ENCODE measurements at regions not wholly inside any gene's neighbourhood (a gene's known extent, or its start where the extent isn't known, plus 50 kb on each side); places are given as distances from the start of the nearest gene placed in this dataset.
"Not testable (repeated sequence)": the region's sequence is repeated elsewhere in the genome, so short reads cannot be mapped to it uniquely, and the experiment has no call there.

GRCh38 chr9:103533318-103533717, 538.2 kb downstream of the CYLC2 start:
- intact Hi-C loops (cut with DNase I) = loop anchor here (10.0 kb wide), 1 partner anchor 59 kb away; no protein-coding TSS in a partner anchor
- DNase-seq (ENCODE audit: low spot score) = no peak

DNA sequence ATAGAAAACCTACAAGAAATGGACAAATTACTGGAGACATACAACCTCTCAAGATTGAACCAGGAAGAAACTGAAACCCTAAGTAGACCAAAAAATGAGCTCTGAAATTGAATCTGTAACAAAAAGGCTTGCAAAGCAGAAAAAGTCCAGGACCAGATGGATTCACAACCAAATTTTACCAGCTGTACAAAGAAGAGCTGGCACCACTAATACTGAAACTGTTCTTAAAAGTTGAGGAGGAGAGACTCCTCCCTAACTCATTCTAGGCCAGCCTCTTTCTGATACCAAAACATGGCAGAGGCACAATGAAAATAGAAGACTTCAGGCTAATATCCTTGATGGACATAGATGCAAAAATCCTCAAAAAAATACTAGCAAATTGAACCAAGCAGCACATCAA, 542.3 kb downstream of the CYLC2 start:
- DNase-seq (ENCODE audit: low spot score) = no peak
- intact Hi-C loops (cut with DNase I) = loop anchor here (10.0 kb wide), 1 partner anchor 63 kb away; no protein-coding TSS in a partner anchor

DNA sequence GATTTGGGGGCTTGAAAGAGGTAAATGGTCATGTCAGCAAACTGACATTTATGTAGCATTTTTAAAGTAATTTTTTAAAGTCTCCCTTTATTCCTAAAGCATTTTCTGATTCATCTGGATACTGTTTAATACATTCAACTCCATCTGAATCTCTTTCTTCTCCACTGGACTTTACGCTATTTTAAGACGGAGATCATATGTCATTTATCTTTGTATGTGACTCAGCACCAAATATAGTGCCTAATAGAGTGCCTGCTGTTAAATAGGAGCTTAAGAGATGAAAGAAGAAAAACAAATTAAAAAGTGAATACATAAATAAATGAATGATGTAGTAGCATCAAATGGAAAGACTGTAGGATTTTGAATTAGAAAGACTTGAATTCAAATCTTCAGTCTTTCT, 548.8 kb upstream of the SMC2 start:
- intact Hi-C loops (cut with DNase I) = no loop called here
- DNase-seq (ENCODE audit: low spot score) = no peak

- DNase-seq (ENCODE audit: low spot score) = no peak
- intact Hi-C loops (cut with DNase I) = no loop called here
Observed at GRCh38 chr9:103552712-103553111, 541.4 kb upstream of the SMC2 start.

- intact Hi-C loops (cut with DNase I) = no loop called here
- no peak for DNase-seq (ENCODE audit: low spot score)
Observed at GRCh38 chr9:103574056-103574455, 520.1 kb upstream of the SMC2 start.

DNA sequence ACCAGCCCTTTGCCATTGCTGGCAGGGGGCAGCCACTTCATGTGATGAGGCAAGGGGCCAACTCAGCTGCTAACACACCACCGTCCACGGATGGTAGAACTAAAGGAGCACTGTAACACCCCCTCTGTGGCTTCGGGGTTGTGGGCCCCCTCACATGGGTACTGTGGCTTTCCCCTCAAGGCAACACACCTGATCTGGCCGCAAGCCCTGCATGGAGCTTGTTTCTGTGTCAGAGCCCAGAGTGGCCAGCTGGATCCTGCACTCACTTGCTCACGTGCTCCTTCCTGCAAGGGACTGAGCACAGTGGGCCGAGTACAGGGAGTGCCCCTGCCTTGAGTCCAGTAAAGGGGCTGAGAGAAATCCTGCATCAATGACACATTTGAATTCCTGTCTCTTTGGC, 507.4 kb upstream of the SMC2 start:
- no peak for DNase-seq (ENCODE audit: low spot score)
- intact Hi-C loops (cut with DNase I) = no loop called here

DNA sequence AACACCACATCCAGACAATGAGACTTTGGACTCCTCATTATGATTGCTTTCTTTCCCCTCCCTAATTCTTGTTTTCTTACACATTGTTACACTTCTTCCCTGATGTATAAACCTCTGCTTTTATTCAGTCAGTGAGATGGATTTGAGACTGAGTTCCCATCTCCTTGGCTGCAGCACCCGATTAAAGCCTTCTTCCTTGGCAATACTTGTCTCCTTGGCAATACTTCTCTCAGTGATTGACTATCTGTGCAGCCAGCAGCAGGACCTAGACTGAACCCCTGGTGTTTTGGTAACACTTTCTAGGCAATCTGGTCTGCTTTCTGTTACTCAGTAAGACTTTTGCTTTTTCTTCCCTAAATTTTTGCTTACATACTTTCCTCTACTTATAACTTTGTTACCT, 492.8 kb upstream of the SMC2 start:
- intact Hi-C loops (cut with DNase I) = no loop called here
- no peak for DNase-seq (ENCODE audit: low spot score)

GRCh38 chr9:103611950-103612349, 482.2 kb upstream of the SMC2 start:
- intact Hi-C loops (cut with DNase I); DNase-seq (ENCODE audit: low spot score): not testable (repeated sequence)

- intact Hi-C loops (cut with DNase I) = no loop called here
- no peak for DNase-seq (ENCODE audit: low spot score)
Observed at GRCh38 chr9:103615994-103616393, 478.1 kb upstream of the SMC2 start.

DNA sequence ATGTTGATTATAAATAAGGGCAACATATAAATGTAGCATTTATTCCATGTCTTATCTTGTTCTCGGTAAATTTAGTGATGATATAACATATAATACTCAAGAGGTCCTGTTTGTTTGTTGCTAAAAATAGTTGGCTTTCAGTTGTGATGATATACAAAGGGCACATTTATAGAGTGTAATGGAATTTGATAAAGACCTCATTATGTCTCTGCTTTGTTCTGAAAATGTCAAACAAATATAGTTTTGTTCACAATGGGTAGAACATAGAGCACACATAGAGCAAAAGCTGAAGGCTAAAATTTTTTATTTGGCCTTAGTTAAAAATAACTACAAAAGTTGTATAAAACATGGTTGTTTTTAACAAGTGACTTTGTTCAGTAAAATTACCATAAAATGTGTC, 477.1 kb upstream of the SMC2 start:
- intact Hi-C loops (cut with DNase I) = no loop called here
- no peak for DNase-seq (ENCODE audit: low spot score)

GRCh38 chr9:103625161-103625804, 468.8 kb upstream of the SMC2 start:
- no peak for DNase-seq (ENCODE audit: low spot score)
- intact Hi-C loops (cut with DNase I) = no loop called here

DNA sequence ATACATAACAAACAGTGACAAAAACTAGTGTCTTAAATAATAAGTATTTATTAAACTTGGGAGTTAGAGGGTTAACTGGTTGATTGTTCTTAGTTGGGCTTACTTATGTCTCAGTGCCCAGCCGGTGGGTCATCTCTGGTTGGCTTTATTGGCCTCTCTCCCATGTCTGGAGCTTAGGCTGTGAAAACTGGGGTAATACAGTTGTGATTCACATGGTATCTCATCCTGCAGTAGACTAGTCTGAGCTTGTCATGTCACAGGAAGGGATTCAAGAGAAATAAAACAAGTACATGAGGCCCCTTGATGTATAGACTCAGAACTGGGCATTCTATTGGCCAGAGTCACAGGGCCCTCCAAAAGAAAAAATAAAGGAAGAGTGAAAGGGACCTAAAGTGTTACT, 466.4 kb upstream of the SMC2 start:
- intact Hi-C loops (cut with DNase I) = no loop called here

GRCh38 chr9:103649086-103649485, 445.0 kb upstream of the SMC2 start:
- intact Hi-C loops (cut with DNase I) = no loop called here
- DNase-seq (ENCODE audit: low spot score) = no peak

More for the DNA sequence above, 466.4 kb upstream of the SMC2 start:
- no peak for DNase-seq (ENCODE audit: low spot score)

DNA sequence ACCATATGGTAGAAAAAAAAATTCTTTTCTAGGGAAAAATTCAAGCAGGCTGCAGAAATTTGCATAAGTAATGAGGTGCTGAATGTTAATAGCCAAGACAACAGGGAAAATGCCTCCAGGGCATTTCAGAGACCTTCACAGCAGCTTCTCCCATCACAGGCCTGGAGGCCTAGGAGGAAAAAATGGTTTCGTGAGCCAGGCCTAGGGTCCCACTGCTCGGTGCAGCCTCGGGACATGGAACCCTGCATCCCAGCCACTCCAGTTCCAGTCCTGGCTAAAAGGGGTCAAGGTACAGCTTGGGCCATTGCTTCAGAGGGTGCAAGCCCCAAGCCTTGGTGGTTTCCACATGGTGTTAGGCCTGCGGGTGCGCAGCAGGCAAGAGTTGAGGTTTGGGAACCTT, 436.0 kb upstream of the SMC2 start:
- intact Hi-C loops (cut with DNase I) = no loop called here

GRCh38 chr9:103660830-103661229, 433.3 kb upstream of the SMC2 start:
- DNase-seq (ENCODE audit: low spot score) = no peak
- intact Hi-C loops (cut with DNase I) = no loop called here

More for the DNA sequence above, 436.0 kb upstream of the SMC2 start:
- no peak for DNase-seq (ENCODE audit: low spot score)

DNA sequence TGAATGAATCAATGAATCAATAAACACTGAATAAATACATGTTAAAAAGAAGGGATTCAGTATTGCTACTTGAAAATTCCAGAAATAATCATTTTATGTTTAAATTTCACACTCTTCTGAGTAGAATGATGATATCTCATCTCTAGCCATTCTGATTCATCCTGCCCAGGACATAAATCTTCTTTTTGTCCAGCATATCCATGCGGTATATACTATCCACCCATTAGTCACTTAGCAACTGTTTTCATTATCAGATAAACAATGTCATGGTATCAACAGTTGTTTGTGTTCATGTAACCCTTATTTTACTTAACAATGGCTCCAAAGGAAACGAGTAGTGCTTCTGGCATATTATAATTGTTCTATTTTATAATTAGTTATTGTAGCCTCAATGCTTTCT, 432.4 kb upstream of the SMC2 start:
- intact Hi-C loops (cut with DNase I) = no loop called here
- DNase-seq (ENCODE audit: low spot score) = no peak

GRCh38 chr9:103669296-103669695, 424.8 kb upstream of the SMC2 start:
- DNase-seq (ENCODE audit: low spot score) = no peak
- intact Hi-C loops (cut with DNase I) = no loop called here

- DNase-seq (ENCODE audit: low spot score) = no peak
Observed at GRCh38 chr9:103674271-103674670, 419.8 kb upstream of the SMC2 start.

DNA sequence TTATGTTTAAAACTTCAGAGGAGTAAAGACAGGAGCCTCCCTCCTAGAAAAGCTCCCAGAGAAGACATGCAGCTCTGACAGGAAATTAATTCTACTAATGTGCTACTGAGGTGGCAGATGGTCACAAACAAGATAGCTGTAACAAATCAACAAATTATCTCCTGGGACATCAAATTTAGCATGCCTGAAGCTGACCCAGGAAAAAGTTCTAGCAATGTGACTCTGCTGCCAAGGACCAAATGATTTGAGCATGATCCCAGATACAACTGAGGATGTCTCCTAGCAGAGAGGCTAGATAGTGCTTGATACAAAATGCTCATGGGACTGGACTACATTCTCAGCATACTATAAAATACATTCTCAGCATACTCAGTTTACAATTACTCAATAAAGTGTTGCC, 413.5 kb upstream of the SMC2 start:
- no peak for DNase-seq (ENCODE audit: low spot score)

More at GRCh38 chr9:103674271-103674670, 419.8 kb upstream of the SMC2 start:
- intact Hi-C loops (cut with DNase I) = no loop called here

GRCh38 chr9:103681435-103681834, 412.7 kb upstream of the SMC2 start:
- no peak for DNase-seq (ENCODE audit: low spot score)
- intact Hi-C loops (cut with DNase I) = no loop called here

More for the DNA sequence above, 413.5 kb upstream of the SMC2 start:
- intact Hi-C loops (cut with DNase I) = no loop called here

DNA sequence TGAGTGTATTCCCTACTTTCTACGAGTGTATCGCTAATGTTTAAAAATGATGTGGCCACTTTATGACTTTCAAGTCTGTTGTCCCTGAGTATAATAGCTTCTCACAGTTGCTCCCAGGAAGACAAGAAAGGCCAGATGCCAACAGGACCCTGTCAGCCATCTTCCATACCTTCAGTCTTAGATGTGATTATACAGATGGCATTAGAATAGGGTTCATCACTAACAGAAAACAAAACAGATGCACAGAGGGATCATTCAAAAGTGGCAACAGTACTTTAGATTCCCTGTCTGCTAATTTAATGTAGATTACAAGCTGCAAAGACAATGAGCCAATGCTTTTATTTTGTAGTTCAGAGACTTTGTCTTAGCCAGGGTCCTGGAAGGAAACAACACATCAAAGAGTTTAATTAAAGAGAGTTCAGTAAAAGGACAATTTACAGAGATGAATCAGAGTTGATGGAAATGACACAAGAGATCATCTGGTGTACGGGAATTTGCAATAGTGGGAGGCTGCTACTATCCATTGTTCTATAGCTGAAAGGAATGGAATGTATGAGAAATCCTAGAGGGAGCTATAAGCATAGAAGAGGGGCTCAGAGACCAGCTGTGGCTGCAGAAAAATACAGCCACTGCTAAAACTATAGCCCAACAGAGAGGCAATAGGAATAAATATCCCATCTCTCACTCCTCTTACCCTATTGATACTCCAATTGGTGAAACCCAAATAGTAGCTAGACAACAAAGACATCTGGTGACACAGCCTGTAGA, 393.7 kb upstream of the SMC2 start:
- intact Hi-C loops (cut with DNase I) = no loop called here
- no peak for DNase-seq (ENCODE audit: low spot score)

All from cardiac septum (tissue), 1 donor.